NB4 (cell line): ENCODE measurements at regions not wholly inside any gene's neighbourhood (a gene's known extent, or its start where the extent isn't known, plus 50 kb on each side); places are given as distances from the start of the nearest gene placed in this dataset.

Experiments used
- CTCF ChIP-seq: IDR thresholded peaks from one replicate; pipeline ENCODE4 v1.5.1; 2012; ENCODE audit warnings: low read depth, low read length
- MYC ChIP-seq: IDR thresholded peaks from 2 replicates; pipeline ENCODE4 v1.6.1; 2011; ENCODE audit warnings: low read depth, low read length
- POLR2A ChIP-seq: IDR thresholded peaks from 2 replicates; pipeline ENCODE4 v1.6.1; 2011; ENCODE audit warnings: mild to moderate bottlenecking; ENCODE audit not compliant: insufficient read length; ENCODE audit errors: extremely low read depth

GRCh38 chr11:114890038-114890437, 211.7 kb downstream of the NXPE2 start:
- TF ChIP-seq CTCF (no peak), POLR2A (no peak), MYC (no peak)
